HG02852 (cell line): ENCODE measurements at regions not wholly inside any gene's neighbourhood (a gene's known extent, or its start where the extent isn't known, plus 50 kb on each side); places are given as distances from the start of the nearest gene placed in this dataset.

ENCODE experiments used
- ATAC-seq: cut with Tn5 transposase; IDR thresholded peaks from one replicate; pipeline ENCODE4 v1.9.1; 2021; ENCODE audit warnings: mild to moderate bottlenecking, moderate library complexity; ENCODE audit not compliant: unreplicated experiment

GRCh38 chr10:129078346-129078745 is 388.7 kb upstream of the MGMT start:
- no peak for ATAC-seq

GRCh38 chr10:129078746-129079145 is 388.3 kb upstream of the MGMT start:
- ATAC-seq = no peak

DNA sequence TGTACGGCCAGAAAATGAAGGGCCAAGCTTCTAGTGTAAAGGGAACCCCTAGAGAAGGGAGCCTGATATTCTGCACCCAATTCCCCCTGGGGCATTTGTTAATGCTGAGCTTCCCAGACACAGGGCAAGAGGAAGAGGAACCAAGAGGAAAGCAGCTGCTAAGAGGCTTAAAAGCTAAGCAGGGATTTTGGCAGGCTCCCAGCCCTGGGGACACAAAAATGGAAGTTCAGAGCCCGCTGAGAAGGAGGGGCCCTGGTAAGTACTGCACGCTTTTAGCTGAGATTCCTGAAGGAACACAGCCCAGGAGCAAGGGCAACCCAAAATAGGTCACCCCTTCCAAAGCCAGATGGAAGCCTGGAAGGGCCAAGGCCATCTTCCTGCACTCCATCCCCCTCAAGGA is 387.3 kb upstream of the MGMT start:
- no peak for ATAC-seq

DNA sequence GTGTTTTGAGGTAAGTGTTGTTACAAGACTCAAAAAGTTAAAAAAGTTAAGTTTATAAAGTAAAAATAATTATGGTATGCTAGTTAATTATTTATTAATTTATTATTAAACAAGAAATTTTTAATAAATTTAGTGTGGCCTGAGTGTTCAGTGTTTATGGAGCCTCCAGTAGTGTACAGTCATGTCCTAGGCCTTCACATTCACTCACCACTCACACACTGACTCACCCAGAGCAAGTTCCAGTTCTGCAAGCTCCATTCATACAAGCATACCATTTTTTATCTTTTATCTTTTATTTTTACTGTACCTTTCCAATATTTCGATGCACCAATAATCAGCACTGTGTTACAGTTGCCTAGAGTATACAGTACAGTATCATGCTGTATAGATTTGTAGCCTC is 381.2 kb upstream of the MGMT start:
- ATAC-seq = no peak

DNA sequence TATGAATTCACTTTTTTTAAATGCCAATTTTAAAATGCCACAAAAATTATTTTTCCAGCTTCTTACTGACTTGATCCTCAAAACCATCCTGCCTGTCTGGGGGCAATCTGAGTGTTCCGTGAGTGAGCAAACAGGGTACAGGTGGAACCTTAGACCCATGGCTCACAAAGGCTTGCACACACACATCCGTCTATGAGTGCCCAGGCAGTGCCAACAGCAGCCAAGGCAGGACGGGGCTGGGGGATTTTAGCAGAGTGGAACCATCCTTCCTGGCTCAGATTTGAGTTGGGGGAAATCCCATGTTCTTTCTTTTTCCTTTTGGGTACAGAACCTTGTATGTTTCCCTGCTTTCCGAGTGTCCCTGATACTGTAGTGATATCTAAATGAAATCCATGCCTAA is 377.7 kb upstream of the MGMT start:
- ATAC-seq = no peak

- ATAC-seq = no peak
Observed at GRCh38 chr10:129090165-129090564, 376.9 kb upstream of the MGMT start.

DNA sequence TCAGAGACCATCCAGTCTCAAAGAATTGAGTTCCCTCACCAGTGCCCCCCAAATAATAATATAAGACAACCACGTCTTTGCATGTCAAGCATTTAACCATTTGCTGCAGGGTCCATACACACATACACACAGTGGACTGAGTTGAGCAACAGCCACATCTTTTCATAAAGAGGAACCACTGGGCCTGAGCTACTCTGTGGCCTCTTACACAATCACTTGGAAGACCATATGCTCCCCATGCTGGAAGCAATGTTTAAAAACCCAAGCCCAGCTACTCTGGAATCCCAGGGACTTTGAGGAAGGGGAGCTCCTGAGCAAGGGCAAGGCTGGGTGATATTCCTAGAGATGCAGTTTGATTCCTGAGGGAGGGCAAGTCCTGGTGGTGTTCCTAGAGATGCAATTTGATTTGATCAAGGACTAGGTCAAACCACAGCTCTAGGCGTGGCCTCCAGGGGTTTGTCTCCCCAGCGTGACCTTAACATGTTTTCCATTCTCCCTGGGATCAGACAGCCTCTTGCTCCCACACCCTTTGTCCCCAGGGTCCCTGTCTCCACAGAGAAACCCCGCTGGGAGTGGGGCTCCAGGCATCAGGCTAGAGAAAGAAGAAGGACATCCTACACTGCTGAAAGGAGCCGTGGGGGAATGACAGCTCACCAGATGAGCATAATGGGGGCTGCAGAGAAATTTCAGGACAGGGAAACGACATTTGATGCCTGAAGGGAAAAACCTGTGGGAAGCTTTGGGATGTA is 376.2 kb upstream of the MGMT start:
- no peak for ATAC-seq

DNA sequence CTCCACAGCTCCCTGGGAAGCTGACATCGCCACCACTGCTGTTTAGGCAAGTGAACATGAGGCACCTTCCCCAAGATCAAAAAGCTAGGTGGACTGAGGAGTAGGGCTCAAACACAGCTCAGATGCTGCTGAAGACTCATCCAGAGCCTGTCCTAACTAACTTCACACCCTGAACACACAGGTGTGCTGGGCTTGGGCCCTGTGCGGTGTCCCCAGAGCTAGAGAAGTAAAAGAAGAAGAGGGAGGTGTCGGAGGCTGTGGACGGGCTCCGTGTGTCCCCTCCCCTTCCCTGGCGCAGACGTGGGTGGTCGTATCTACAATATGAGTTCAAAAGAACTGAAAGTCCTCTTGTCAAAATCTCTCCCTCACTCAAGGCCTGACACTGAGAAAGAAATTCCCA is 373.4 kb upstream of the MGMT start:
- no peak for ATAC-seq

- no peak for ATAC-seq
Observed at GRCh38 chr10:129094233-129094632, 372.8 kb upstream of the MGMT start.

- ATAC-seq = no peak
Observed at GRCh38 chr10:129094861-129095260, 372.2 kb upstream of the MGMT start.

DNA sequence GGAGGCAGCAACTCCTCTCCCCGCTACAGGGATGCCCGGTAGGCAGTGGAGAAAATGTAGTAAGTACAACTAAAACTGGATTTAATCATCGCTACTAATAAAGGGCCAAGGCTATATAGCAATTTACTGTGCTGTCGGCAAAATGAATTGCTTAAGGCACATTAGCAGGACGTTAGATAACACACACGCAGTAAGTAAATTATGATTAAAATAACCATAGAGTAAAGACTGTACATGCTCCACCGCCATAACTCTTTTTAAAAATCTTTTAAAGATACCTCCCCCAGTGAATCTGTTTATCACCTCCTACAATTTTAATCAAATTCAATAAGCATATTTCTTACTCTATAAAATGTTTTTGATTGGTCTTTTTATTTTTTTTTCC is 371.4 kb upstream of the MGMT start:
- ATAC-seq = no peak

- ATAC-seq = no peak
Observed at GRCh38 chr10:129096065-129096984, 370.7 kb upstream of the MGMT start.

DNA sequence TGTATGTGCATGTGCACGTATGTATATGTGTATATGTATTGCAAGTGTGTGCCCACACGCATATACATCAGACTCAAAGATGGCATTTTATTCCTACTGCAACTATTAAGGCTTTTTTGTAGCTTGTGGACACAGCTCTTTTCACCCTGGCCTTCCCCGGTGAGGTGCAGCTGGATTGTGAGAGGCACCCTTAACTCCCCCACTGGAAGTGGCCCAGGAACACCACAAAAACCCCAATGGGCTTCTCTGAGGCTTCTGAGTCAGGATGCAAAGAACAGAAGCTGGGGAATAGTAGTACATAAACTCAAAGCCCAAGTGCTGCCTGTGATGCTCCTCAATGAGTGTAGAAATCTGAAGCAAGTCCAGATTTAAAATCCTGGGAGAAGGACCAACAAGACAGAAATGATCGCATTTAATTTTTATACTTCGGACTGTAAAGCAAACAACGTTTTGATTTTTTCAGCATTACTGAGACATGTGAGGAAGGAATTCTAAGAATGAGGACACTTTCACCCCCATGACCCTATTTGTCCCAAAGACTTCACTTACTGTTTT is 369.2 kb upstream of the MGMT start:
- ATAC-seq = no peak

- ATAC-seq = no peak
Observed at GRCh38 chr10:129098517-129098916, 368.5 kb upstream of the MGMT start.

- no peak for ATAC-seq
Observed at GRCh38 chr10:129099486-129099885, 367.6 kb upstream of the MGMT start.

DNA sequence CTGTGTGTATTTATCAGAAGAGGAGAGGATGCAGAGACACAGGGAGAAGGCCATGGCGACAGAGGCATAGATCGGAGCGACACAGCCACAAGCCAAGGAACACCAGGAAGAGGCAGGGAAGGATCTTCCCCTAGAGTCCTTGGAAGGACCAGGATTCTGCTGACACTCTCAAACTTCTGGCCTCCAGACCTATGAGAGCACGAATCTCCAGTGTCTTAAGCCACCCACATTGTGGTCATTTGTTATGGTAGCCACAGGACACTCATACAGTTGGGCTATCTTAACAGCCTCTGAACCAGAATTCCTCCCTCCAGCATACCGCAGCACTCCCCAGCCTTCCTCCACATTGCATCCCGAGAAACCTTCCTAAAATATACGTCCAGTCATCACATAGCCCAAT is 367.0 kb upstream of the MGMT start:
- ATAC-seq = no peak

DNA sequence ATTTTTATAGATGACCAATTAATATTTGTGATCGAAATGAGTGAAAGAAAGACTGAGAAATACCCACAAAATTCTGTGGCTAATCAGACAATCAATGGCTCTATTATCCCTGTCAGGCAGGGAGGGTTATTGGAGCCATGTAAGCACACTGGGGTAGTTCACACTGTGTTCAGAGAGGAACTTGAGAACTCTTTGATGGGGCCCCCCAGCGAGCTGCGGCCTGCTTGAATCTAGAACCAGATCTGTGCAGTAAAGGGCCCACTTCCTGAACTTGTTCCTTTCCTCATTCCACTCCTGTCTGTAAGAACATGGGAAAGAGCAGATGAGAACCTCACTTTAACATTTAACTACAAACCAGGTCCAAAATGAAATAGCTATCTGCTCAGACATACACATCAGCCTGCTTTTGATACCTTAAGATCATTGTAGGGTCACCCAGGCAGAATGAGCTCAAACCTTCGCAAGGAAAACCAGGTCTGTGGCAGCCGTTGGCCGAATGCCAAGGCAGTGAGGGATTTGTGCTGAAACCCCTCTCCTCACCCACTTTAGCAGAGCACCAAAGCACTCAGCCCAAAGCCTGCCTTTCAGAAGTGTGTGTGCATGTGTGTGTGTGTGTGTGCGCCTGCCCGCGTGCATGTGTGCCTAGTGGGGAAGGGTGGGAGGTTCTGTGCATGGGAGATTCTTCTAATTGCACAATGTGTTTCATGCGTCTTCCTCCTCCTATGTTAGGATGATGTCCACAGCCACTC is 365.6 kb upstream of the MGMT start:
- ATAC-seq = no peak

- ATAC-seq = no peak
Observed at GRCh38 chr10:129102906-129103693, 363.9 kb upstream of the MGMT start.

GRCh38 chr10:129104266-129105045 is 362.6 kb upstream of the MGMT start:
- ATAC-seq = no peak

DNA sequence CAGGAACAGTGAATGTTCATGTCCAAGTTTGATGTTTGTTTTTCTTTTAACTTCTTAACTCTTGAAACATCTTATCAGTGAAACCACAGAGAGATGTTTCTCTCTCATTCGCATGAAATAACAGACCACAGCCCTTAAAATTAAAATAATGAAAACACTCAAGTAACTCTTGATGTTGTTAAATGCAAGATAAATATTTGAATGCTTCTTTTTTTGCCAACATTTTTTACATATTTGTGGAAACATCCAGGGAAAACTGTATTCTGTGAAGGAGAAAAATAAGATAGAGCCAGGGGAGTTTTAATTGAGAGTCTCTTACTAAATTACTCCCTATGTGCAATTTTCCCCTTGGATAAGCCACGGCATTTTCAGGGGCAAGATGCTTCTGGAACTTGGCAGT is 361.8 kb upstream of the MGMT start:
- ATAC-seq = no peak
